A549 (cell line): ENCODE measurements at regions not wholly inside any gene's neighbourhood (a gene's known extent, or its start where the extent isn't known, plus 50 kb on each side); places are given as distances from the start of the nearest gene placed in this dataset.

Experiments used
- ATAC-seq, 2 experiments: fragments of 200-7000 bp in 1 of 2; fragments of >200 bp in 1 of 2; cut with Nextera tagmentation in 1 of 2; cut with Tn5 transposase in 1 of 2; 3 replicates each; pipeline versions ENCODE4 v1.8.0 to v1.9.1; 2018 to 2020; ENCODE audit warnings: mild to moderate bottlenecking in 1 of 2, moderate library complexity in 1 of 2
- CTCF ChIA-PET: fragments of 300-600 bp; sonication (Branson Sonifier 250); formaldehyde crosslinking; extraction: SDS; loops from one replicate; lab custom pipeline; 2021; ENCODE audit warnings: antibody characterized with exemption, inconsistent platforms; lab: Yijun Ruan, JAX
- POLR2A ChIA-PET: fragments of 350-600 bp; formaldehyde crosslinking; extraction: SDS; loops from one replicate; lab custom pipeline; 2021; ENCODE audit warnings: antibody characterized with exemption, inconsistent platforms; lab: Yijun Ruan, JAX
- DNase-seq, 2 experiments: peaks; one replicate each; pipeline versions ENCODE4 v3.0.0 to v3.0.0-alpha.2; 2011 to 2016; ENCODE audit warnings: low read depth in 1 of 2, low spot score in 1 of 2
- FAIRE-seq: peaks from 2 replicates; lab custom pipeline; 2011; peaks lifted over from hg19 to GRCh38; lab: Jason Lieb, UNC
- H3K27ac ChIP-seq, 2 experiments: fragments of >200 bp; sonication (Bioruptor Twin); formaldehyde crosslinking; 3 replicates each; pipeline ENCODE4 v1.5.1; 2016 to 2017
- H3K4me1 ChIP-seq: fragments of >200 bp; sonication (Bioruptor Twin); formaldehyde crosslinking; 3 replicates; pipeline ENCODE4 v1.6.1; 2016
- H3K4me2 ChIP-seq: fragments of >200 bp; sonication (Bioruptor Twin); formaldehyde crosslinking; 3 replicates; pipeline ENCODE4 v1.6.1; 2016
- H3K4me3 ChIP-seq: fragments of >200 bp; sonication (Bioruptor Twin); formaldehyde crosslinking; 3 replicates; pipeline ENCODE4 v1.5.1; 2016
- H3K9me3 ChIP-seq: fragments of >200 bp; sonication (Bioruptor Twin); formaldehyde crosslinking; 3 replicates; pipeline ENCODE4 v1.6.1; 2016
- BCL3 ChIP-seq: fragments of >200 bp; sonication (Bioruptor Twin); formaldehyde crosslinking; IDR thresholded peaks from 3 replicates; pipeline ENCODE4 v1.6.1; 2016
- CEBPB ChIP-seq, 2 experiments: fragments of >200 bp in 1 of 2; sonication (Bioruptor Twin) in 1 of 2; formaldehyde crosslinking in 1 of 2; IDR thresholded peaks; 2 replicates each; pipeline ENCODE4 v1.6.1; 2012 to 2016
- CTCF ChIP-seq: fragments of >200 bp; sonication (Bioruptor Twin); formaldehyde crosslinking; IDR thresholded peaks from 3 replicates; pipeline ENCODE4 v1.5.1; 2016
- ELK1 ChIP-seq: fragments of 150-350 bp; IDR thresholded peaks from 2 replicates; pipeline ENCODE4 v1.6.1; 2014; ENCODE audit warnings: low read depth, mild to moderate bottlenecking, low read length
- ESRRA ChIP-seq: fragments of 150-350 bp; IDR thresholded peaks from 2 replicates; pipeline ENCODE4 v1.6.1; 2014; ENCODE audit warnings: mild to moderate bottlenecking, low read length, borderline replicate concordance
- GATA3 ChIP-seq: IDR thresholded peaks from 2 replicates; pipeline ENCODE4 v1.6.1; 2012; ENCODE audit warnings: borderline replicate concordance
- HOXA7 ChIP-seq: fragments of 250-450 bp; sonication (Bioruptor Pico); IDR thresholded peaks from 2 replicates; pipeline ENCODE4 v1.5.0; 2020; ENCODE audit warnings: mild to moderate bottlenecking, moderate library complexity
- HOXB5 ChIP-seq: fragments of 250-450 bp; sonication (Bioruptor Pico); IDR thresholded peaks from 2 replicates; pipeline ENCODE4 v1.5.0; 2020; ENCODE audit warnings: mild to moderate bottlenecking, moderate library complexity
- JUNB ChIP-seq: fragments of >200 bp; sonication (Bioruptor Twin); formaldehyde crosslinking; IDR thresholded peaks from 2 replicates; pipeline ENCODE4 v1.6.1; 2016
- PHF8 ChIP-seq: fragments of 200-600 bp; sonication (generic); IDR thresholded peaks from 2 replicates; pipeline ENCODE4 v1.6.1; 2016; ENCODE audit warnings: low read depth, mild to moderate bottlenecking, antibody characterized with exemption, moderate library complexity, borderline replicate concordance
- POLR2A ChIP-seq: IDR thresholded peaks from 2 replicates; pipeline ENCODE4 v1.6.1; 2012; ENCODE audit warnings: mild to moderate bottlenecking, low read length
- RAD21 ChIP-seq, 2 experiments: fragments of >200 bp in 1 of 2; sonication (Bioruptor Twin) in 1 of 2; formaldehyde crosslinking in 1 of 2; IDR thresholded peaks in 1 of 2; conservative IDR thresholded peaks in 1 of 2; 2 replicates in 1 of 2; 3 replicates in 1 of 2; pipeline ENCODE4 v1.6.1; 2012 to 2018; ENCODE audit warnings: inconsistent platforms in 1 of 2
- RFX5 ChIP-seq: fragments of 450-650 bp; IDR thresholded peaks from 2 replicates; pipeline ENCODE4 v1.7.1; 2014; ENCODE audit warnings: antibody characterized with exemption, mild to moderate bottlenecking, moderate library complexity
- SMC3 ChIP-seq: fragments of >200 bp; sonication (Bioruptor Twin); formaldehyde crosslinking; IDR thresholded peaks from 3 replicates; pipeline ENCODE4 v1.6.1; 2018; ENCODE audit warnings: inconsistent platforms
- SREBF2 ChIP-seq: fragments of 450-650 bp; IDR thresholded peaks from 2 replicates; pipeline ENCODE4 v1.6.1; 2014; ENCODE audit warnings: mild to moderate bottlenecking, moderate library complexity
- TP53 ChIP-seq: fragments of 250-450 bp; sonication (Bioruptor Pico); IDR thresholded peaks from 2 replicates; pipeline ENCODE4 v1.5.0; 2021; ENCODE audit warnings: mild to moderate bottlenecking, moderate library complexity
- ZNF302 ChIP-seq: fragments of 250-450 bp; sonication (Bioruptor Pico); IDR thresholded peaks from 2 replicates; pipeline ENCODE4 v1.9.0; 2021; ENCODE audit warnings: inconsistent platforms, mild to moderate bottlenecking, moderate library complexity
- WGBS: methylation state at CpG from one replicate; pipeline ENCODE4 v1.1.6; 2017; ENCODE audit errors: missing lambda C conversion rate; 5-methylcytosine and 5-hydroxymethylcytosine counted together
- TF ChIP-seq, protein P1 (sequence below): fragments of 250-450 bp; sonication (Bioruptor Pico); IDR thresholded peaks from 2 replicates; pipeline ENCODE4 v1.5.0; 2020; ENCODE audit warnings: low read depth, mild to moderate bottlenecking, moderate library complexity
- TF ChIP-seq, protein P2 (sequence below): fragments of >200 bp; sonication (Bioruptor Twin); formaldehyde crosslinking; IDR thresholded peaks from 2 replicates; pipeline ENCODE4 v1.6.1; 2016

GRCh38 chr3:44125882-44126281 lies 115.8 kb upstream of the TOPAZ1 start:
- H3K4me3 ChIP-seq: no peak overlapping the region
- no peaks in the 10 kb centered on the region; the same call in 2 of the 3 replicates for H3K9me3 ChIP-seq
- no peaks in the 10 kb centered on the region; the same call in 2 of the 3 replicates for H3K4me1 ChIP-seq
- FAIRE-seq: no peak
- WGBS: 0% methylated on average over 1 of the region's 4 CpGs
- H3K4me2 ChIP-seq: no peak overlapping the region
- no peak overlapping the region for H3K27ac ChIP-seq
- TF ChIP-seq RAD21 (conservative IDR thresholded peaks at IDR 0.05 in 1 of 2, IDR thresholded peaks at IDR 0.05 in 1 of 2) (no peak), SMC3 (no peak)
- TF ChIP-seq, all 56 proteins: peak for 0
- ATAC-seq (peak; percentile 4 to 8; a peak in 4 of 6 replicates), DNase-seq (no peak)
- POLR2A ChIA-PET: no interaction called here
- CTCF ChIA-PET: interaction anchor here (0.9 kb wide), 1 partner anchor 110 kb away, joined by 3 read pairs; no protein-coding TSS in a partner anchor

DNA sequence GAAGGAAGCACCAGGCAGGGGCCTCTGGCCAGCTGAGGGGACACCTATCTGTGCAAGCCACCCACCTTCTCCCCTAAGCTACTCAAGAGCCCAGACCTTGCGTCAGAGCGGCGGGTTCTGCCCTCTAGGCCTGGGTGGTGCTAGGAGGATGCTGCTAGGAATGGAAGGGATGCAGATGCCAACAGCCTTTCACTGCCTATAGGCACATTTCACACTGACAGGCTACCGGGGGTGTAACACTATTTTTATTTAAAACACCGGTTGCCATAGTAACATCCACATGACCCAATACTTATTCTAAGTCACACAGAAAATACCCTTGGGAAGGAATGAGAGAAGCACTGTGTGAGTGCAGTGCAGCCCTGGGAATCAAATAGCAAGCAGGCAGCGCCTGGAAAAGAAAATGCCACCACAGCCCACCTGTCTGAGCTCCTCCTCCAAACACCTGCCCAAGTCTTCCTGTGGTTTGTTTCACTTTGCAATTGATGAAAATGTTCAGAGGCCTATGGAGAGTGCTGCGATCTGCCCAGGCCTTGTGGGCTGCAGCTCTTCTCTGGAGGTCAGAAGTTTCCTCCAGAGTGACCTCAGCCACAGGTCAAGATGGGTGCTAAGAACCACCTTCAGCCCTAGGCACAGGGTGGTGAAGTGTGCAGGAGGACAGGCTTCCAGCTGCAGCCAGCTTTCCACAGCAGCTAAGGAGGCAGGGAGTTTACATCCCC lies 113.5 kb upstream of the TOPAZ1 start:
- Histone ChIP-seq H3K4me2 (no peak overlapping the region), H3K27ac (no peak overlapping the region), H3K4me3 (no peak overlapping the region), H3K9me3 (no peaks in the 10 kb centered on the region; the same call in 2 of the 3 replicates), H3K4me1 (no peaks in the 10 kb centered on the region)
- 55% methylated on average over 4 of the region's 7 CpGs for WGBS
- FAIRE-seq (no peak), DNase-seq (no peak), ATAC-seq (no peak)
- POLR2A ChIA-PET: no interaction called here
- no peak for TF ChIP-seq CEBPB (IDR thresholded peaks at IDR 0.05)
- no peak for TF ChIP-seq RFX5
- TF ChIP-seq RAD21 (conservative IDR thresholded peaks at IDR 0.05 in 1 of 2, IDR thresholded peaks at IDR 0.05 in 1 of 2): no peak
- TF ChIP-seq BCL3: no peak
- no peak for TF ChIP-seq POLR2A
- TF ChIP-seq JUNB: no peak
- TF ChIP-seq SMC3: no peak
- TF ChIP-seq ESRRA: no peak
- TF ChIP-seq GATA3: no peak
- TF ChIP-seq, protein P1, sequence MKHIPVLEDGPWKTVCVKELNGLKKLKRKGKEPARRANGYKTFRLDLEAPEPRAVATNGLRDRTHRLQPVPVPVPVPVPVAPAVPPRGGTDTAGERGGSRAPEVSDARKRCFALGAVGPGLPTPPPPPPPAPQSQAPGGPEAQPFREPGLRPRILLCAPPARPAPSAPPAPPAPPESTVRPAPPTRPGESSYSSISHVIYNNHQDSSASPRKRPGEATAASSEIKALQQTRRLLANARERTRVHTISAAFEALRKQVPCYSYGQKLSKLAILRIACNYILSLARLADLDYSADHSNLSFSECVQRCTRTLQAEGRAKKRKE (CRISPR knock-in tag): no peak
- TF ChIP-seq ZNF302: no peak
- TF ChIP-seq CTCF: no peak
- TF ChIP-seq PHF8: no peak
- TF ChIP-seq HOXA7 (CRISPR knock-in tag): no peak
- CTCF ChIA-PET: no interaction called here

DNA sequence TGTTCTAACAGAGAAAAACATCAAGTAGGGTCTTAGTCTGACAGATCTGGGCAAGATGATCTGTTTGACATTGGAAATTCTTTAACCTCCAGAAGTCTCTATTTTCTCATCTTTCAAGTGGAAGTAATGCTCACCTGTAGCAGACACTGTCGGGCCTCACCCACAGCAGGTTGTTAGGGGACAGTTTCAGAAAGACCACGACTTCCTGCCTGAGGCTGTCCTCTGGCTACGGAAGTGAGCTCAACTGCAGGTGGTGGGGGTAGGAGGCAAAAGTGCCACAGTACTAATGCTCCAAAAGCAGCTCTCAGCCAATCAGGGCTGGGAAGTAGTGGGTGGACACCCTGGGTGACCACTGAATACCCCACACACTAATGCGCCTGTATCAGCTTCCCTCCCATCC lies 111.4 kb upstream of the TOPAZ1 start:
- H3K4me2 ChIP-seq: no peak overlapping the region
- no peak overlapping the region for H3K4me3 ChIP-seq
- WGBS: 40% methylated on average over 4 of the region's 4 CpGs
- DNase-seq (no peak), ATAC-seq (no peak), FAIRE-seq (no peak)
- no peaks in the 10 kb centered on the region for H3K9me3 ChIP-seq
- no peaks in the 10 kb centered on the region for H3K4me1 ChIP-seq
- no peak for TF ChIP-seq SREBF2
- TF ChIP-seq HOXB5: no peak
- no peak for TF ChIP-seq ELK1
- TF ChIP-seq, protein P2, sequence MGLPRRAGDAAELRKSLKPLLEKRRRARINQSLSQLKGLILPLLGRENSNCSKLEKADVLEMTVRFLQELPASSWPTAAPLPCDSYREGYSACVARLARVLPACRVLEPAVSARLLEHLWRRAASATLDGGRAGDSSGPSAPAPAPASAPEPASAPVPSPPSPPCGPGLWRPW: no peak
- TF ChIP-seq CEBPB (IDR thresholded peaks at IDR 0.05): no peak
- no peak for TF ChIP-seq GATA3
- no peak for TF ChIP-seq TP53 (CRISPR knock-in tag)
- ChIA-PET POLR2A (no interaction called here), CTCF (no interaction called here)
- H3K27ac ChIP-seq: no peak overlapping the region
